ENCODE measurements at regions not wholly inside any gene's neighbourhood (a gene's known extent, or its start where the extent isn't known, plus 50 kb on each side); places are given as distances from the start of the nearest gene placed in this dataset.

DNA sequence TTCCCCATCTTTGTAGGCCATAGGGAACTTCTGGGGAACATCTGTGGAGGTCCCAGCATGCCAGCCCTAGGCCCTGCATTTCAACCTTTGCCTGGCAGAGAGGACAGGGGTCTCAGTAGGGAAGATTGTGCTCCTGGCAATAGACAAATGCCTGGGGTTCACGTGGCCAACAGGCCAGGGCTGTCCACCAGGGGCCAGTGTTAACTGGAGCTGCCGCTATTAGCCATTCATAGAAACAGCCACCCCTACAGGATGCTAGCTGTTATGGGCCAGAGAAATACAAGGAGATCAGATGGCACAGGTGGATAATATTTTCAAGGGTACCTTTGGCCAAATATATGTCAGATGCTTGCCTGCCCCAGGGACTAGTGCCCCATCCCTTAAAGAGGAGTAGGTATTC is 932.9 kb downstream of the QKI start:
- TF ChIP-seq CTCF (IDR thresholded peaks at IDR 0.05 in 4 of 5, conservative IDR thresholded peaks at IDR 0.05 in 1 of 5) (no peak), POLR2A (IDR thresholded peaks at IDR 0.05) (no peak)

All from gastrocnemius medialis (tissue), 4 donors.